Lung (tissue), 11 donors: ENCODE measurements at regions not wholly inside any gene's neighbourhood (a gene's known extent, or its start where the extent isn't known, plus 50 kb on each side); places are given as distances from the start of the nearest gene placed in this dataset.

ENCODE experiments used
- ATAC-seq: fragments of 200-7000 bp; cut with Tn5 transposase; one replicate; pipeline ENCODE4 v1.9.1; 2020; ENCODE audit warnings: moderate number of reproducible peaks; ENCODE audit not compliant: insufficient read depth, low FRiP score
- DNase-seq, 3 donors: peaks; one replicate each; pipeline ENCODE4 v3.0.0-alpha.2; 2013 to 2017
- H3K27ac ChIP-seq, 2 donors: one replicate each; pipeline ENCODE4 v1.5.1; 2013; ENCODE audit warnings: mild to moderate bottlenecking in 2 of 2, moderate library complexity in 2 of 2, control low read depth in 1 of 2, inconsistent platforms in 1 of 2, low read depth in 1 of 2, low read length in 1 of 2
- H3K27me3 ChIP-seq, 3 donors: one replicate each; pipeline ENCODE4 v1.5.1; 2013; ENCODE audit warnings: low read length in 2 of 3; ENCODE audit not compliant: control insufficient read depth in 3 of 3, insufficient read depth in 3 of 3
- H3K36me3 ChIP-seq, 4 donors: one replicate each; pipeline ENCODE4 v1.5.1; 2013; ENCODE audit warnings: low read length in 4 of 4, mild to moderate bottlenecking in 1 of 4, moderate library complexity in 1 of 4; ENCODE audit not compliant: control insufficient read depth in 4 of 4, insufficient read depth in 4 of 4
- H3K4me1 ChIP-seq, 5 donors: one replicate each; pipeline ENCODE4 v1.5.1; 2013; ENCODE audit warnings: low read length in 5 of 5, mild to moderate bottlenecking in 2 of 5, moderate library complexity in 1 of 5; ENCODE audit not compliant: control insufficient read depth in 5 of 5, insufficient read depth in 5 of 5
- H3K4me3 ChIP-seq: one replicate; pipeline ENCODE4 v1.5.1; 2013; ENCODE audit warnings: mild to moderate bottlenecking, control low read depth, moderate library complexity
- H3K9ac ChIP-seq, 2 donors: one replicate each; pipeline ENCODE4 v1.5.1; 2013; ENCODE audit warnings: low read length in 2 of 2, control low read depth in 1 of 2; ENCODE audit not compliant: insufficient read depth in 1 of 2
- H3K9me3 ChIP-seq, 4 donors: one replicate each; pipeline ENCODE4 v1.5.1; 2013; ENCODE audit warnings: low read length in 3 of 4, mild to moderate bottlenecking in 1 of 4, moderate library complexity in 1 of 4; ENCODE audit not compliant: control insufficient read depth in 4 of 4, insufficient read depth in 3 of 4
- CTCF ChIP-seq: IDR thresholded peaks from 2 replicates; pipeline ENCODE4 v1.5.1; 2012; ENCODE audit warnings: mild to moderate bottlenecking; ENCODE audit errors: control extremely low read depth, extremely low read depth
- WGBS, 2 donors: extraction: QIAGEN DNeasy Blood & Tissue Kit; methylation state at CpG; one replicate each; pipeline ENCODE4 v1.1.7; 2013; 5-methylcytosine and 5-hydroxymethylcytosine counted together
- donor health status: control.
- donor health status: control.
- donor health status: Bipolar disorder and iron deficiency.
- donor health status: healthy.
- donor health status: DM: yes; HTN: yes; CAD: no.

GRCh38 chr11:97974798-97975498, 1045.8 kb upstream of the CNTN5 start:
- Histone ChIP-seq H3K9ac (no peak overlapping the region), H3K27me3 (no peaks in the 10 kb centered on the region)
- WGBS, 2 donors = 38 to 52% methylated on average over 1 of the region's 1 CpG

GRCh38 chr11:97977726-97978125, 1043.0 kb upstream of the CNTN5 start:
- Histone ChIP-seq H3K9ac (no peak overlapping the region), H3K9me3 (no peaks in the 10 kb centered on the region), H3K27me3 (no peaks in the 10 kb centered on the region), H3K36me3 (no peaks in the 10 kb centered on the region), H3K4me1 (no peaks in the 10 kb centered on the region), H3K27ac (no peak overlapping the region), H3K4me3 (no peak overlapping the region)
- DNase-seq = no peak
- no peak for ATAC-seq
- TF ChIP-seq CTCF = no peak
- WGBS, 2 donors = 62 to 73% methylated on average over 1 of the region's 1 CpG

More at GRCh38 chr11:97974798-97975498, 1045.8 kb upstream of the CNTN5 start:
- Histone ChIP-seq H3K27ac (no peak overlapping the region), H3K9me3 (no peaks in the 10 kb centered on the region), H3K4me1 (no peaks in the 10 kb centered on the region), H3K4me3 (no peak overlapping the region), H3K36me3 (no peaks in the 10 kb centered on the region)
- TF ChIP-seq CTCF = no peak
- DNase-seq (no peak), ATAC-seq (no peak)

GRCh38 chr11:97979741-97980140, 1041.0 kb upstream of the CNTN5 start:
- no peak overlapping the region for H3K27ac ChIP-seq
- no peak for DNase-seq
- no peak for TF ChIP-seq CTCF
- no peak overlapping the region for H3K4me3 ChIP-seq
- WGBS, 2 donors = 71 to 91% methylated on average over 2 of the region's 2 CpGs
- no peaks in the 10 kb centered on the region for H3K27me3 ChIP-seq
- no peaks in the 10 kb centered on the region for H3K4me1 ChIP-seq
- no peaks in the 10 kb centered on the region for H3K9me3 ChIP-seq
- H3K36me3 ChIP-seq = no peaks in the 10 kb centered on the region
- no peak for ATAC-seq
- no peak overlapping the region for H3K9ac ChIP-seq

GRCh38 chr11:97982512-97982911, 1038.2 kb upstream of the CNTN5 start:
- no peaks in the 10 kb centered on the region for H3K36me3 ChIP-seq
- H3K9me3 ChIP-seq = no peaks in the 10 kb centered on the region
- DNase-seq (no peak), ATAC-seq (no peak)
- no peaks in the 10 kb centered on the region for H3K27me3 ChIP-seq
- no peak overlapping the region for H3K27ac ChIP-seq
- no peaks in the 10 kb centered on the region for H3K4me1 ChIP-seq
- no peak overlapping the region for H3K9ac ChIP-seq
- WGBS, 2 donors = 88 to 91% methylated on average over 6 of the region's 6 CpGs
- no peak for TF ChIP-seq CTCF
- H3K4me3 ChIP-seq = no peak overlapping the region
